ENCODE measurements at regions not wholly inside any gene's neighbourhood (a gene's known extent, or its start where the extent isn't known, plus 50 kb on each side); places are given as distances from the start of the nearest gene placed in this dataset.

DNA sequence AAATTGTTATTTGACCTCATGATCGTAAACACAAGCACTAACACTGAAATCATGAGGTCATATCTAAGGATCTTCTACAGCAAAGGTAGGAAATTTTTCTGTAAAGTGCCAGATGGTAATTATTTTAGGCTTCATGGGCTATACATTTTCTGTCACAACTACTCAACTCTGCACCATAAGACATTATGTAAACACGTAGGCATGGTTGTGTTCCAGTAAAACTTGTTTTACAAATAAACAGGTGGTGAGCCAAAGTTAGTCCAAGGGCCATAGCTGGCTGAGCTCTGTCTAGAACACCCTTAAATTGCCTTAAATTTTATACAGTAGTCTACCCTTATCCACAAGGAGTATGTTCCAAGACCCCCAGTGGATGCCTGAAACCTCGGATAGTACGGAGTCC is 147.3 kb upstream of the CYP1B1 start:
- TF ChIP-seq POLR2A (IDR thresholded peaks at IDR 0.05; ENCODE audit: low read length): no peak
- no peak for TF ChIP-seq GATA1 (IDR thresholded peaks at IDR 0.05; ENCODE audit: low read depth, low read length)

All from erythroblast (primary cell).